ENCODE measurements at regions not wholly inside any gene's neighbourhood (a gene's known extent, or its start where the extent isn't known, plus 50 kb on each side); places are given as distances from the start of the nearest gene placed in this dataset.

DNA sequence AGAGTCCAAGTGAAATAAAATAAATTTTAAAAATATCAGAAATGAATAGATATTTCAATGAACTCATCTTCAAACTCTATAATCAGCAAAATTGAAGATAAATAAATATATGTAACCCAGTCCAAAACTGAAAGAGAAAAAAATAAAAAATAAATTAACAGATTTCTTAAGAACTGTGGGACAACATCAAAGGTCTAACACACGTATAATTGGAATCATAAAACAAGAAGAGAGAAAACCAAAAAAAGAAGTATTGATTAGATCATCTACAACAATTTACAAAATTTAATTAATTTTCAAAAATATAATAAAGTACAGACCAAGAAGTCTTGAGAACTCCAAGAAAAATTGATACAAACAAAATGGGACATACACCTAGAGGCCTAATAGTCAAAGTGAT lies 625.8 kb upstream of the SORCS1 start:
- Mint-ChIP-seq H3K9me3 (peaks cover 4 to 32% (median 8%) of the 10 kb centered on the region in 6 donors), H3K4me3 (no peak overlapping the region), H3K36me3 (peaks cover 0 to 4% (median 4%) of the 10 kb centered on the region in 3 donors), H3K27ac (no peak overlapping the region), H3K4me1 (no peaks in the 10 kb centered on the region), H3K27me3 (ENCODE audit: low read depth in 3 of 3) (no peaks in the 10 kb centered on the region)
- DNase-seq = no peak

GRCh38 chr10:107771066-107771465 lies 606.6 kb upstream of the SORCS1 start:
- peaks cover 5 to 15% (median 7%) of the 10 kb centered on the region in 6 donors for H3K9me3 Mint-ChIP-seq
- H3K4me3 Mint-ChIP-seq = no peak overlapping the region
- no peak for DNase-seq
- H3K27ac Mint-ChIP-seq = no peak overlapping the region
- H3K36me3 Mint-ChIP-seq = peaks cover 0 to 3% (median 0%) of the 10 kb centered on the region in 3 donors
- no peaks in the 10 kb centered on the region for H3K4me1 Mint-ChIP-seq
- H3K27me3 Mint-ChIP-seq (ENCODE audit: low read depth in 3 of 3) = no peaks in the 10 kb centered on the region

GRCh38 chr10:107767185-107767584 lies 602.7 kb upstream of the SORCS1 start:
- peaks cover 4 to 32% (median 11%) of the 10 kb centered on the region in 6 donors for H3K9me3 Mint-ChIP-seq
- no peak for DNase-seq
- H3K27me3 Mint-ChIP-seq (ENCODE audit: low read depth in 3 of 3) = no peaks in the 10 kb centered on the region
- H3K4me3 Mint-ChIP-seq = no peak overlapping the region
- no peaks in the 10 kb centered on the region for H3K4me1 Mint-ChIP-seq
- H3K27ac Mint-ChIP-seq = no peak overlapping the region
- H3K36me3 Mint-ChIP-seq = peaks cover 0 to 3% (median 0%) of the 10 kb centered on the region in 3 donors

- no peak overlapping the region for H3K4me3 Mint-ChIP-seq
- no peaks in the 10 kb centered on the region for H3K36me3 Mint-ChIP-seq
- H3K27ac Mint-ChIP-seq = no peak overlapping the region
- no peak for DNase-seq
- no peaks in the 10 kb centered on the region for H3K4me1 Mint-ChIP-seq
- H3K27me3 Mint-ChIP-seq (ENCODE audit: low read depth in 3 of 3) = no peaks in the 10 kb centered on the region
- H3K9me3 Mint-ChIP-seq = peaks cover 3 to 19% (median 8%) of the 10 kb centered on the region in 6 donors
Measured at GRCh38 chr10:107754814-107755213, 590.3 kb upstream of the SORCS1 start.

- H3K4me3 Mint-ChIP-seq = no peak overlapping the region
- no peaks in the 10 kb centered on the region for H3K27me3 Mint-ChIP-seq (ENCODE audit: low read depth in 3 of 3)
- peaks cover 0 to 3% (median 0%) of the 10 kb centered on the region in 3 donors for H3K36me3 Mint-ChIP-seq
- no peak overlapping the region for H3K27ac Mint-ChIP-seq
- no peak for DNase-seq
- no peaks in the 10 kb centered on the region for H3K4me1 Mint-ChIP-seq
- peaks cover 5 to 50% (median 13%) of the 10 kb centered on the region in 6 donors for H3K9me3 Mint-ChIP-seq
Measured at GRCh38 chr10:107749235-107749634, 584.7 kb upstream of the SORCS1 start.

DNA sequence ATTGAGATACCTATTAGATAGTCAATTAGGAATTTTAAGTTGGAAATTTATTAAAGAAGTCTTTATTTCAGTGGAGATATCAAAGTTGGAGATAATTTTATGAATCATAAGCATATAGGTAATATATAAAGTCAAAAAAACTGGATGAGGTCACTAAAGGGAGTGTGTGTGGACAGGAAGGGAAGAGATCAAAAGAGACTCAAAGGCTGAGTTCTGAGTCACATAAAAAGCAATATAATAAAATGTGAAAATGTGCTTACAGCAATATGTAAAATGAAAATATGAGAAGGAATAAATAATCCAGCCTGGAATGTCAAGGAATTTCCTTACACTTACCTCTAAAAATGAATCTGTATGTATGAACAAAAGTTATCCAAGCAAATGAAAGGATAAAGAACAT lies 583.3 kb upstream of the SORCS1 start:
- Mint-ChIP-seq H3K27ac (no peak overlapping the region), H3K27me3 (ENCODE audit: low read depth in 3 of 3) (no peaks in the 10 kb centered on the region), H3K9me3 (peaks cover 5 to 51% (median 13%) of the 10 kb centered on the region in 6 donors), H3K4me3 (no peak overlapping the region), H3K36me3 (peaks cover 0 to 3% (median 0%) of the 10 kb centered on the region in 3 donors), H3K4me1 (no peaks in the 10 kb centered on the region)
- DNase-seq = no peak

GRCh38 chr10:107741971-107742370 lies 577.5 kb upstream of the SORCS1 start:
- no peaks in the 10 kb centered on the region for H3K36me3 Mint-ChIP-seq
- H3K9me3 Mint-ChIP-seq = peaks cover 6 to 32% (median 10%) of the 10 kb centered on the region in 6 donors
- no peaks in the 10 kb centered on the region for H3K27me3 Mint-ChIP-seq (ENCODE audit: low read depth in 3 of 3)
- no peak overlapping the region for H3K27ac Mint-ChIP-seq
- DNase-seq = no peak
- H3K4me3 Mint-ChIP-seq = no peak overlapping the region
- H3K4me1 Mint-ChIP-seq = no peaks in the 10 kb centered on the region

GRCh38 chr10:107740962-107741690 lies 576.6 kb upstream of the SORCS1 start:
- H3K9me3 Mint-ChIP-seq = peaks cover 4 to 32% (median 8%) of the 10 kb centered on the region in 6 donors
- no peak for DNase-seq
- no peaks in the 10 kb centered on the region for H3K36me3 Mint-ChIP-seq
- H3K27ac Mint-ChIP-seq = no peak overlapping the region
- no peaks in the 10 kb centered on the region for H3K4me1 Mint-ChIP-seq
- H3K4me3 Mint-ChIP-seq = no peak overlapping the region
- H3K27me3 Mint-ChIP-seq (ENCODE audit: low read depth in 3 of 3) = no peaks in the 10 kb centered on the region

DNA sequence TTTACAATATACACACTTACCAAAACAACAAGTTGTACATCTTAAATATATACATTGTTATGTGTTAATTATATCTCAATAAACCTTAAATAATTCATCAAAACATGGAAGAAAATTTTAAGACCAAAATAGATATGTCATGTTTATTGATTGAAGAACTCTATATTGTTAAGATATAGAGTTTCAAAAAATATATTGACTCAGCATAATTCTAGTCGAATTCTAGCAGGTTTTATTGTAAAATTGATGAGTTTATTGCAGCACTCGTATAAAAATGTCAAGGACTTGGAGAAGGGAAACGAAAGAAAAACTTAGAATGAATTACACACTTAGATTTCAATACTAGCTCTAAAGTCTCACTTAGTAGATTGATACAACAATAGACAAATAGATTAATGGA lies 575.4 kb upstream of the SORCS1 start:
- DNase-seq = no peak
- Mint-ChIP-seq H3K27me3 (ENCODE audit: low read depth in 3 of 3) (no peaks in the 10 kb centered on the region), H3K4me3 (no peak overlapping the region), H3K9me3 (peaks cover 6 to 38% (median 13%) of the 10 kb centered on the region in 6 donors), H3K36me3 (no peaks in the 10 kb centered on the region), H3K4me1 (no peaks in the 10 kb centered on the region), H3K27ac (no peak overlapping the region)

DNA sequence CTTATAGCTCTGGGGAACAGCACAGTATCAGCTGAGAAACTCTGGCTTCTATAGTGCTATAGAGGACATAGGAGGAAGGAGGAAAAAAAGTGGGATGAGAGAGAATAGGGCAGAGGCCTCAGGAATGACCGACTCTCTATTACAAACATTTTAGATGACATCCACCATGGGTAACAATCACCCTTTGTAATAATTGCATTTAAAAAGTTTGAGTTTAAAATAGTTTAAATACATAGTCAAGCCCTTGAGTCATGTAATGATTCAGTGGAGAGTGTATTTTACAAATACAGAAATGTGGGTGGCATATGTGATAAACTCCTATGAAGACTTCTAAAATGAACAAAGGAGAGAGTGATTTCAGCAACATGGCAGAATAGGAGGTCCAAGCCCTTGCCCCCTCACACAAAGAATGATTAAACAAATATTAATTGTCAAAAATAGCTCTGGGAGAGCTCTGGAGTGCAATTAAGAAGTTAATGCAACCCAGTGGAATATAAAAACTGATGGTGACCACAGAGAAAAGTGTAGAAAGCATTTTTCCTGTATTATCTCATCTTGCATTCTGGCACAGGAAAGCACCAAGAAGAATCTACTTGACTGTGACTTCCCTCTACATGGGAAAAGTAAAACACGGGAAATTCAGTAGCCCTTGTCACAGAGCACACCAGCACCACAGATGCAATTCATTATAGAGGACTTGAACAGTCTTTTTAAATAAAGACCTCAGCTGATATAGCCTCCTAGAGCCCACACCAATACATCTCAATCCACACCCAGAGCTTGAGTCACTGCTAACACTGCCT lies 569.0 kb upstream of the SORCS1 start:
- no peak for DNase-seq
- Mint-ChIP-seq H3K36me3 (peaks cover 0 to 4% (median 0%) of the 10 kb centered on the region in 3 donors), H3K27me3 (ENCODE audit: low read depth in 3 of 3) (no peaks in the 10 kb centered on the region), H3K9me3 (peaks cover 3 to 50% (median 31%) of the 10 kb centered on the region in 6 donors), H3K27ac (no peak overlapping the region), H3K4me1 (no peaks in the 10 kb centered on the region), H3K4me3 (no peak overlapping the region)

GRCh38 chr10:107732045-107732444 lies 567.5 kb upstream of the SORCS1 start:
- H3K36me3 Mint-ChIP-seq = peaks cover 0 to 4% (median 0%) of the 10 kb centered on the region in 3 donors
- no peak for DNase-seq
- H3K9me3 Mint-ChIP-seq = peaks cover 3 to 46% (median 26%) of the 10 kb centered on the region in 6 donors
- H3K27ac Mint-ChIP-seq = peak overlapping the region in 1 of 6 donors; percentile 40
- H3K27me3 Mint-ChIP-seq (ENCODE audit: low read depth in 3 of 3) = no peaks in the 10 kb centered on the region
- no peak overlapping the region for H3K4me3 Mint-ChIP-seq
- H3K4me1 Mint-ChIP-seq = no peaks in the 10 kb centered on the region

DNA sequence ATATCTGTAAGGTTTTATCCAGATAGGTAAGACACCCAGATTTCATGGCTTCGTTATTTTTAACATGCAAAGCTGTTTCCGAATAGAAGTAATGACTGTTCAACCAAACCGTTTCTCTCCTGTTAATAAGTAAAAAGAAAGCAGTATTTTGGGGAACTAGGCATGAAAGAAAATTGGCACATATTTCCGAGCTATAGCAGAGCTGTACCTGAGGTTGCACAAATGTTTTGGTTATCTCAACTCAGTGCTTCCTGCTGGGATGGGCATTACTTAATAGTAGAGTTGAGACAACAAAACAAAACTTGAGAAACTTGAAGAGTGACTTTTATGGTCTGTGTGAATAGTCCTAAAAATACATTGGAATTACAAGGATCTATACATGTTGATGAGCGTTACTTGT lies 564.3 kb upstream of the SORCS1 start:
- Mint-ChIP-seq H3K9me3 (peaks cover 2 to 47% (median 13%) of the 10 kb centered on the region in 6 donors), H3K4me1 (no peaks in the 10 kb centered on the region), H3K27ac (no peak overlapping the region), H3K36me3 (peaks cover 0 to 4% (median 0%) of the 10 kb centered on the region in 3 donors), H3K27me3 (ENCODE audit: low read depth in 3 of 3) (no peaks in the 10 kb centered on the region), H3K4me3 (no peak overlapping the region)
- DNase-seq = no peak

GRCh38 chr10:107727767-107728317 lies 563.3 kb upstream of the SORCS1 start:
- no peaks in the 10 kb centered on the region for H3K27me3 Mint-ChIP-seq (ENCODE audit: low read depth in 3 of 3)
- H3K36me3 Mint-ChIP-seq = peaks cover 0 to 3% (median 0%) of the 10 kb centered on the region in 3 donors
- peaks cover 2 to 39% (median 10%) of the 10 kb centered on the region in 6 donors for H3K9me3 Mint-ChIP-seq
- H3K27ac Mint-ChIP-seq = no peak overlapping the region
- no peaks in the 10 kb centered on the region for H3K4me1 Mint-ChIP-seq
- no peak for DNase-seq
- no peak overlapping the region for H3K4me3 Mint-ChIP-seq

DNA sequence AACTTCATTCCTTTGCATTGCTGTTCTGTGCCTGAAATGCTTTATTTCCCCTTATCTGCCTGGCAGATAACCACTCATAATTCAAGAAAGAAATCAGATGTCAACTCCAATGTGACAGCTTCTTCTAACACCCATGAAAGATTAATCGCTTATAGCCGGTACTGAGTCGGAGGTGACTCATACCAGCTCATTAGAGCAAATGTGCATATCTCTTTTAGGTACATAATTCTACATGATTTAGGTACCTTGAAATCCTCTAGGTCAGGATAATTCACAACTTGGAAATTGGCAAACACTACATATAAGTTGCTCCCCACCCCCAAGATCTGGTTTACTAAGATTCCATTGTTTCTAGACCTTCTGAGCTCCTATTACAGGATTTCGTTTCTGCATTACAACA lies 554.4 kb upstream of the SORCS1 start:
- no peaks in the 10 kb centered on the region for H3K36me3 Mint-ChIP-seq
- H3K27me3 Mint-ChIP-seq (ENCODE audit: low read depth in 3 of 3) = peaks cover 0 to 3% (median 0%) of the 10 kb centered on the region in 3 donors
- no peaks in the 10 kb centered on the region for H3K4me1 Mint-ChIP-seq
- H3K4me3 Mint-ChIP-seq = no peak overlapping the region
- DNase-seq = no peak
- H3K9me3 Mint-ChIP-seq = peaks cover 2 to 38% (median 14%) of the 10 kb centered on the region in 6 donors
- H3K27ac Mint-ChIP-seq = no peak overlapping the region
